ENCODE measurements at regions not wholly inside any gene's neighbourhood (a gene's known extent, or its start where the extent isn't known, plus 50 kb on each side); places are given as distances from the start of the nearest gene placed in this dataset.

GRCh38 chr14:98171654-98172053 lies 1100.3 kb downstream of the BCL11B start:
- TF ChIP-seq EP300 (IDR thresholded peaks at IDR 0.05; ENCODE audit: borderline replicate concordance) (no peak), MAX (IDR thresholded peaks at IDR 0.05) (no peak), USF1 (IDR thresholded peaks at IDR 0.05) (no peak), CEBPB (IDR thresholded peaks at IDR 0.05) (no peak), TCF12 (IDR thresholded peaks at IDR 0.05; ENCODE audit: low read depth) (no peak), TAF1 (IDR thresholded peaks at IDR 0.05; ENCODE audit: low read depth) (no peak), REST (IDR thresholded peaks at IDR 0.05; ENCODE audit: low read depth) (no peak), FOXM1 (IDR thresholded peaks at IDR 0.05; ENCODE audit: borderline replicate concordance, low read depth) (no peak), NFIC (IDR thresholded peaks at IDR 0.05) (no peak), ZBTB7A (IDR thresholded peaks at IDR 0.05; ENCODE audit: low read depth) (no peak), CREB1 (IDR thresholded peaks at IDR 0.05; ENCODE audit: low read depth) (no peak), RAD21 (IDR thresholded peaks at IDR 0.05; ENCODE audit: low read depth) (no peak)
